ENCODE measurements at regions not wholly inside any gene's neighbourhood (a gene's known extent, or its start where the extent isn't known, plus 50 kb on each side); places are given as distances from the start of the nearest gene placed in this dataset.

DNA sequence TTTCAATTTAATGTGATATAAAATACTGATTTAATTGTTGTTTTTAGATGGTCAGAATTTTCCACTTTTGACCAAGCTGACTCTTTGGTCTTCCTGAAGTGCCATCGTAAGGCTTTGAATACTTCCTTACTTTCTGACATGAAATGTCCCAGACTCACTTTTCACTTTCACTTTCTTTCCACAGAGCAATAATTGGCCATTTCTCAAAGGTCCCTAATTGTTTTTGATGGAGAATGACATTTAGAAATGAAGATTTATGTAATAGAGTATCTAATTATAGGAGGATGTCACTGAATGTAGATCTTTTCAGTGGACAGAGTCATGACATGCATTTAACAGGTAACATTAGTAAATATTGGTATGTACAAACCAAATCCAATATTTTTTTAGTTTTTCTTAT, 1141.6 kb downstream of the KCNT2 start:
- DNase-seq (ENCODE audit: low read depth in 4 of 4, low spot score in 2 of 4): no peak

- DNase-seq (ENCODE audit: low read depth in 4 of 4, low spot score in 2 of 4): no peak
These were observed 1145.6 kb downstream of the KCNT2 start for GRCh38 chr1:195462646-195463045.

DNA sequence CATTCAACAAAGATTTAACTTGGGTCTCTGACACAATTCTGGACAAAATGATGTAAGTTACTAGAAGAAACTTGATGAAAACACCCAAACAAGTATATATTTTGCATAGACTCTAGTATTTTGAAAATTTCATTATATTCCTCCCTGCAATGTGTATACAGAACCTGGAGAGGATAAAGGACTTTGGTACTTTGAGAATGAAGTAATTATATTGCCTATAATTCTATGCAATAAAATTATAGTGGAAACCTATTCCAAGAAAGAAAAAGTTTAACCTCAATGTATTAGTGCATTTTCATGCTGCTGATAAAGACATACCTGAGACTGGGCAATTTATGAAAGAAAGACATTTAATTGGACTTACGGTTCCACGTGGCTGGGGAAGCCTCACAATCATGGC, 1146.1 kb downstream of the KCNT2 start:
- no peak for DNase-seq (ENCODE audit: low read depth in 4 of 4, low spot score in 2 of 4)

- no peak for DNase-seq (ENCODE audit: low read depth in 4 of 4, low spot score in 2 of 4)
These were observed 1149.9 kb downstream of the KCNT2 start for GRCh38 chr1:195458365-195458764.

DNA sequence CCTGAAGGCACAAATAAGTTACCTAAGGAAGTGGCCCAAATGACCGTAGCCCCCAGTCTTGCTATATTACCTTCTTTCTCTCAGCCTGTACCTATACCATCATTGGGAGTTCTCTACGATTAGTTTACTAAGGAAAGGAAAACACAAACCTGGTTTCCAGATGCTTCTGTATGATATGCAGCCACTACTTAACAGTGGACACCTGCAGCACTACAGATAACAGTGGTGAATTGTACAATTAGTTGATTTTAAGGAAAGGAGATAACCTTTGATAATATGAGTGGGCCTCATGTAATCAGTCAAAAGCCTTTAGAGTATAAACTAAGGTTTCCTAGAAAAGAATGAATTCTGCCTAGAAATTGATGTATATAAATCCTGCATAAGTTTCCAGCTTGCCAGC, 1157.4 kb downstream of the KCNT2 start:
- DNase-seq (ENCODE audit: low read depth in 4 of 4, low spot score in 2 of 4): no peak

- DNase-seq (ENCODE audit: low read depth in 4 of 4, low spot score in 2 of 4): no peak
These were observed 1168.6 kb downstream of the KCNT2 start for GRCh38 chr1:195439661-195440060.

GRCh38 chr1:195434566-195435203, 1173.6 kb downstream of the KCNT2 start:
- no peak for DNase-seq (ENCODE audit: low read depth in 4 of 4, low spot score in 2 of 4)

DNA sequence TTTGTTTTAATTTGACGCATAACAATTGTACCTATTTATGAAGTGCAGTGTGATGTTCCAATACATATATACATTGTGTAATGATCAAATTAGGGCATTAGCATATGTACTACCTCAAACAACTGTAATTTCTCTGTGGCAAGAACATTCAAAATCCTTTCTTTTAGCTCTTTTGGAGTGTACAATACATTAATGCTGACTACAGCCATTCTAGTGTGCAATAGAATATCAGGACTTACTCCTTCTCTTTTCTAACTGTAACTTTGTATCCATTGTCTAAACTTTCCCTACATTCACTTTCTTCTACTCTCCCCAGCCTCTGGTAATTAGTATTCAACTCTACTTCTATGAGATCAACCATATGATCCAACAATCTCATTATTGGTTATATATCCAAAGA, 1177.4 kb downstream of the KCNT2 start:
- no peak for DNase-seq (ENCODE audit: low read depth in 4 of 4, low spot score in 2 of 4)

DNA sequence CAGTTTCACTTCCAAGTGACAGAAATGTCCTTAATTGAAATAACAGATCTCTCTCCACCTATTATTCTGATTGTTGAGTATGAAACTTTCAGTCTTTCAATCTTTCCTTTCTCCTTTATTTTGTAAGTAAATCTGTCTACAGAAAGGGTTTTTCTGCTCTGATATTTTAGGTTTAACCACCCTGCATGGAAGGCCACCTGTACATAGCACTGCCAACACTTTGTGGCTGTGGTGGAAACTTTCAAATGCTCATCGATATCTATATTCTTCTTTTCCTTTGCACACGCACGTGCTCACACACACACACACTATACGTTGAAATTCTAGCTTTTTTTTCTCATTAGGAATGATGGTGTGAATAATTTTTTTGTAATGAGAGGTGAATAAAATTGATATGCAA, 1179.3 kb downstream of the KCNT2 start:
- no peak for DNase-seq (ENCODE audit: low read depth in 4 of 4, low spot score in 2 of 4)

- no peak for DNase-seq (ENCODE audit: low read depth in 4 of 4, low spot score in 2 of 4)
These were observed 1192.7 kb downstream of the KCNT2 start for GRCh38 chr1:195415584-195415983.

DNA sequence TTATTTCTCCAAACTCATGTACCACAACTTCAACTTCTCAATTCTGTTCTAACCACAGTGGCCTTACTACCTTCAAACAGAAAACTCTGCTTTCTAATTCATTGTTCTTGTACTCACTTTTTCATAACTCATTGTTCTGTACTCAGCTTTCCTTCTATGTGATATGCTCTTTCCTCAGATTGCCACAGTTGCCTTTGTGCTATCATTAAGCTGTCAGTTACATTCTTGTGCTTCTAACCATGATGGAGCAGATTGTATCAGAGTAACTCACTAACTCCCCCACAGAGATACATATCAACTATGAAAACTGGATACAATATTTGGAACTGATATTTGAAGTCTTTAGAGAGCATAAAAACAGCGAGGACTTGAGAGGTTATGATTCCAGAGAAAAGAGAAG, 1213.7 kb downstream of the KCNT2 start:
- DNase-seq (ENCODE audit: low read depth in 4 of 4, low spot score in 2 of 4): no peak

DNA sequence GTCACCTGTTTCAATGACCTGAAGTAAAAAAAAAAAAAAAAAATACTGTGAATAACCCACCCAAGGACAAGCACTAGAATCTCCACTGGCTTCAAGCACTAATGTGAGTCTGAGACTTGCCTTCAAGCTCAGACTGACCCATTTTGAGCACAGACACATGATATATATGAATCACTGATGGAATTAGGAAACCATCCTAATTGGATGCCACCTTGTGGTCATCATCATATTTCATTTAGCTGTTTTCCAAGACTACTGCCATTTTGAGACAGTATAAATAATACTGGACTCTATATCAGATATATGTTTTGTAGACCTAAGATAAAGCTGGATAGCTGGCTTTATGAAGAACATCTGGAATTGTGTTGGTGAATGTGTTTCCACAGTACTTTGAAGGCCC, 1232.0 kb downstream of the KCNT2 start:
- no peak for DNase-seq (ENCODE audit: low read depth in 4 of 4, low spot score in 2 of 4)

DNA sequence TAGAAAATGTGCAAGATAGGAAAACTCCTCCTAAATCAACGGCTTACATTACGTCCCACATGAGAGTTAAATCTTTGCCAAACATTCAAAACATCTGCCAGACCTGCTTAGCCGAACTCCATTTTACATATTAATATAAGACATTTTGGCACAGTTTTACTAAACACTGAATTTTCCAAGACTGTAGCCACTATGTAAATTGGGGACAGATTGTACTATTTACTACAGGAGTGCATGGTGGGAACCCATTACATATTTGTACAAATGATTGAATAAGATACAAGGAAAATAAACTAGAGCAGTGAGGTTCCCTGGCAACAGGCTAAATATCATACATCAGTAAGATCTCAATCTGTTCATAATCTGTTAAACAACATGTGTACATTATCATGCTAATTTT, 1234.4 kb downstream of the KCNT2 start:
- no peak for DNase-seq (ENCODE audit: low read depth in 4 of 4, low spot score in 2 of 4)

DNA sequence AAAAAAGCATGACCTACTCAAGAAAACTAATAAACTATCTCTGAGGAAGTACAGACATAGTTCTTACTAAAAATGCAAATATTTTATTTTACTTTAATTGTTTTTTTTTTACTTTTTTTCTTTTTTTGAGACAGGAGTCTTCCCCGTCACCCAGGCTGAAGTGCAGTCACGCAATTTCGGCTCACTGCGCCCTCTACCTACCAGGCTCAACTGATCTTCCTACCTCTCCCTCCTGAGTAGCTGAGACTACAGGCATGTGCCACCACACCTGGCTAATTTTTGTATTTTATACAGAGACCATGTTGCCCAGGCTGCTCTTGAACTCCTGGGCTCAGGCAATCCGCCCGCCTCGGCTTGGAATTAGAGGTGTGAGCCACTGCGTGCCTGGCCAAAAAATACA, 1263.1 kb downstream of the KCNT2 start:
- no peak for DNase-seq (ENCODE audit: low read depth in 4 of 4, low spot score in 2 of 4)

- no peak for DNase-seq (ENCODE audit: low read depth in 4 of 4, low spot score in 2 of 4)
These were observed 1270.6 kb downstream of the KCNT2 start for GRCh38 chr1:195337646-195338045.

GRCh38 chr1:195336812-195337211, 1271.4 kb downstream of the KCNT2 start:
- DNase-seq (ENCODE audit: low read depth in 4 of 4, low spot score in 2 of 4): no peak

GRCh38 chr1:195335541-195335940, 1272.7 kb downstream of the KCNT2 start:
- no peak for DNase-seq (ENCODE audit: low read depth in 4 of 4, low spot score in 2 of 4)

- DNase-seq (ENCODE audit: low read depth in 4 of 4, low spot score in 2 of 4): no peak
These were observed 1276.1 kb downstream of the KCNT2 start for GRCh38 chr1:195332102-195332501.

- DNase-seq (ENCODE audit: low read depth in 4 of 4, low spot score in 2 of 4): no peak
These were observed 1279.6 kb downstream of the KCNT2 start for GRCh38 chr1:195328681-195329080.

DNA sequence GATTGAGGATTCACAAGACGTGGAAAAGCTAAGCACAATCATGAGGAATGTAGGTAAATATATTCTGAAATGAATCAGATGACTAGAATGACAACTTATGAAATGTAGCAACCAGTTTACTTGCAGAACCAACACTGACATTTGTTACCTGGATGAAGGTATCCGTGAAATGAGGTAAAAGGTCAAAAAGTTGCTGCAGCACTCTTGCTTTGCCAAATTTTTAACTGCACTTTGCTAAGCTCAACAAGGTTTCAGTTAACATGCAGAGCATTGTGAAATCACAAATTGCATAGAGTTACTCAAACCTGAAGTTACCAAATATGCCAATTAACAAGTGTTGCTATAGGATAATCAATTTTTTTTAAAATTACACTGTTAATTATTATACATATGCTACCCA, 1280.1 kb downstream of the KCNT2 start:
- no peak for DNase-seq (ENCODE audit: low read depth in 4 of 4, low spot score in 2 of 4)

GRCh38 chr1:195327361-195327760, 1280.9 kb downstream of the KCNT2 start:
- no peak for DNase-seq (ENCODE audit: low read depth in 4 of 4, low spot score in 2 of 4)

DNA sequence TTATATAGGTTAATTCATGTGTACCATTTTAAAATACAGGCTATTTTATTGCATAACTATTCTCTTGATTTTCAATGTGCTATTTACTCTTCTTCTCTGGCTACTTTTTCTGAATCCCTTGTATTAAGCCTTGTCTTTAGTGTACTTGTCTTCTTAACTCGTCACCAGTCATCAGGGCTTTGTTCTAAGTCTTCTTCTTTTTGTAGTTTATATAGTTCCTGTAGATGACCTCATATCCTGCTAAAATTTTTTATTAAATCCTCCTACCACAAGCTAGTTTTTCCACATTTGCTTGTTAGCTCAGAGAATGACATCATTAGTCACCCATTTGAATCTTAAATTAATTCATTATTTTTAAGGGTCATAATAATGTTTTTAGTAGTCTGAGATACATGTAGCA, 1281.9 kb downstream of the KCNT2 start:
- DNase-seq (ENCODE audit: low read depth in 4 of 4, low spot score in 2 of 4): no peak

GRCh38 chr1:195325181-195325580, 1283.1 kb downstream of the KCNT2 start:
- DNase-seq (ENCODE audit: low read depth in 4 of 4, low spot score in 2 of 4): no peak

Measured in left renal cortex interstitium (tissue), 4 donors.